GM12878 (cell line): ENCODE measurements at regions not wholly inside any gene's neighbourhood (a gene's known extent, or its start where the extent isn't known, plus 50 kb on each side); places are given as distances from the start of the nearest gene placed in this dataset.

Experiments used
- ATAC-seq: fragments of 200-7000 bp; cut with Tn5 transposase; 3 replicates; pipeline ENCODE4 v1.9.1; 2020; ENCODE audit warnings: mild to moderate bottlenecking, moderate library complexity
- BruUV-seq: library from RNA; stranded (reverse); fragments of 400-500 nt; replicated peaks from 2 replicates; lab custom pipeline; 2021; lab: Mats Ljungman, UMichigan
- CTCF ChIA-PET: fragments of 300-600 bp; sonication (Branson Sonifier 250); formaldehyde crosslinking; extraction: SDS; loops from one replicate; lab custom pipeline; 2021; ENCODE audit warnings: inconsistent platforms; lab: Yijun Ruan, JAX
- POLR2A ChIA-PET: fragments of 350-600 bp; formaldehyde crosslinking; extraction: SDS; loops from one replicate; lab custom pipeline; 2021; ENCODE audit warnings: inconsistent platforms; lab: Charles Lee
- RAD21 ChIA-PET: fragments of 300-600 bp; sonication (Branson Sonifier 250); formaldehyde crosslinking; loops from one replicate; lab custom pipeline; 2023; ENCODE audit warnings: antibody characterized with exemption; ENCODE audit not compliant: unreplicated experiment; lab: Charles Lee
- SMC1A ChIA-PET: fragments of 300-600 bp; sonication (Branson Sonifier 250); formaldehyde crosslinking; loops from one replicate; lab custom pipeline; 2023; ENCODE audit not compliant: unreplicated experiment, uncharacterized antibody; lab: Charles Lee
- DNase-seq: peaks from one replicate; pipeline ENCODE4 v3.0.0-alpha.2; 2011; ENCODE audit warnings: low read depth, low spot score
- FAIRE-seq: peaks from 3 replicates; lab custom pipeline; 2011; peaks lifted over from hg19 to GRCh38; lab: Jason Lieb, UNC
- H2AFZ ChIP-seq: 2 replicates; pipeline ENCODE4 v1.6.0; 2011; ENCODE audit warnings: low read depth, low read length, control low read depth; ENCODE audit not compliant: control insufficient read depth
- H3K27ac ChIP-seq: 2 replicates; pipeline ENCODE4 v1.5.1; 2011; ENCODE audit warnings: control low read depth; ENCODE audit not compliant: control insufficient read depth, insufficient read depth
- H3K27me3 ChIP-seq, 2 experiments: replicated peaks in 1 of 2; 2 replicates each; pipeline versions ENCODE4 v1.6.0 to v1.6.1; 2011; ENCODE audit warnings: low read length in 1 of 2; ENCODE audit not compliant: control insufficient read depth in 2 of 2, insufficient read depth in 2 of 2
- H3K36me3 ChIP-seq, 2 experiments: 2 replicates each; pipeline ENCODE4 v1.5.1; 2011; ENCODE audit warnings: low read length in 1 of 2; ENCODE audit not compliant: control insufficient read depth in 2 of 2, insufficient read depth in 2 of 2
- H3K4me1 ChIP-seq: 2 replicates; pipeline ENCODE4 v1.6.1; 2011; ENCODE audit warnings: mild to moderate bottlenecking, low read length, moderate library complexity, mixed read lengths; ENCODE audit not compliant: control insufficient read depth, insufficient read depth
- H3K4me2 ChIP-seq: 2 replicates; pipeline ENCODE4 v1.6.0; 2011; ENCODE audit warnings: control low read depth; ENCODE audit not compliant: control insufficient read depth, insufficient read depth
- H3K4me3 ChIP-seq: fragments of 200-600 bp; sonication (generic); 2 replicates; pipeline ENCODE4 v1.5.1; 2016
- H3K79me2 ChIP-seq: 2 replicates; pipeline ENCODE4 v1.6.0; 2011; ENCODE audit warnings: low read length; ENCODE audit not compliant: control insufficient read depth, insufficient read depth
- H3K9ac ChIP-seq: 2 replicates; pipeline ENCODE4 v1.8.0; 2011; ENCODE audit warnings: low read length, control low read depth, mixed read lengths; ENCODE audit not compliant: control insufficient read depth, insufficient read depth
- H3K9me3 ChIP-seq: replicated peaks from 3 replicates; pipeline ENCODE4 v1.5.1; 2011; ENCODE audit warnings: mild to moderate bottlenecking, low read length; ENCODE audit not compliant: control insufficient read depth, insufficient read depth
- H4K20me1 ChIP-seq: 2 replicates; pipeline ENCODE4 v1.6.0; 2011; ENCODE audit not compliant: control insufficient read depth, insufficient read depth
- BCLAF1 ChIP-seq: fragments of 450-650 bp; IDR thresholded peaks from 2 replicates; pipeline ENCODE4 v1.6.1; 2017; ENCODE audit warnings: antibody characterized with exemption, mild to moderate bottlenecking, moderate library complexity
- CHD2 ChIP-seq: IDR thresholded peaks from 2 replicates; pipeline ENCODE4 v1.6.1; 2011; ENCODE audit warnings: low read depth, low read length, improper control_type of control experiment, borderline replicate concordance
- EGR1 ChIP-seq, 2 experiments: IDR thresholded peaks; 1 replicate in 1 of 2; 2 replicates in 1 of 2; pipeline ENCODE4 v1.6.1; 2011 to 2012; ENCODE audit warnings: low read depth in 2 of 2, low read length in 2 of 2, borderline replicate concordance in 1 of 2, mild to moderate bottlenecking in 1 of 2, moderate library complexity in 1 of 2
- HCFC1 ChIP-seq: fragments of 150-350 bp; IDR thresholded peaks from 2 replicates; pipeline ENCODE4 v1.6.1; 2014; ENCODE audit warnings: low read length
- IRF3 ChIP-seq: fragments of 450-650 bp; IDR thresholded peaks from 2 replicates; pipeline ENCODE4 v1.6.1; 2014; ENCODE audit warnings: mild to moderate bottlenecking
- IRF5 ChIP-seq: fragments of 450-650 bp; IDR thresholded peaks from 2 replicates; pipeline ENCODE4 v1.6.1; 2017; ENCODE audit warnings: borderline replicate concordance
- KDM1A ChIP-seq: fragments of 200-600 bp; sonication (generic); IDR thresholded peaks from 2 replicates; pipeline ENCODE4 v1.6.1; 2016; ENCODE audit warnings: borderline replicate concordance
- RELA ChIP-seq: fragments of 450-650 bp; IDR thresholded peaks from 2 replicates; pipeline ENCODE4 v1.8.0; 2014; ENCODE audit warnings: borderline replicate concordance; ENCODE audit not compliant: partially characterized antibody
- TBL1XR1 ChIP-seq: IDR thresholded peaks from 2 replicates; pipeline ENCODE4 v1.6.1; 2012; ENCODE audit warnings: low read depth, low read length, improper control_type of control experiment
- ZBTB4 ChIP-seq: fragments of 450-650 bp; formaldehyde crosslinking; IDR thresholded peaks from 2 replicates; pipeline ENCODE4 v1.4.0; 2022; ENCODE audit warnings: mild to moderate bottlenecking, moderate library complexity
- ZNF592 ChIP-seq: fragments of 450-650 bp; IDR thresholded peaks from 2 replicates; pipeline ENCODE4 v1.6.1; 2017; ENCODE audit warnings: mild to moderate bottlenecking, moderate library complexity
- WGBS: methylation state at CpG from one replicate; pipeline ENCODE4 v1.1.6; 2016; ENCODE audit warnings: low lambda C conversion rate; ENCODE audit not compliant: insufficient replicate concordance, insufficient coverage; ENCODE audit errors: missing lambda C conversion rate; 5-methylcytosine and 5-hydroxymethylcytosine counted together
- in situ Hi-C: fragments of 300-500 bp; cut with MboI; formaldehyde crosslinking; loops from 9 replicates; pipeline ENCODE4 v1.14.3; 2018; ENCODE audit warnings: mixed read lengths
- intact Hi-C: fragments of 100-400 bp; cut with micrococcal nuclease; formaldehyde crosslinking; loops from one replicate; pipeline ENCODE4 v1.14.2; 2022; ENCODE audit not compliant: unreplicated experiment

- Histone ChIP-seq H3K9ac (no peak overlapping the region), H2AFZ (no peak overlapping the region), H3K27me3 (no peaks in the 10 kb centered on the region), H3K36me3 (no peaks in the 10 kb centered on the region), H3K9me3 (no peaks in the 10 kb centered on the region), H3K27ac (no peak overlapping the region), H4K20me1 (no peaks in the 10 kb centered on the region), H3K79me2 (no peaks in the 10 kb centered on the region), H3K4me1 (no peaks in the 10 kb centered on the region), H3K4me3 (no peak overlapping the region), H3K4me2 (no peak overlapping the region)
- SMC1A ChIA-PET = no interaction called here
- no peak for FAIRE-seq
- intact Hi-C loops (no loop called here), in situ Hi-C loops (no loop called here)
- no TSS peak for BruUV-seq
- POLR2A ChIA-PET = no interaction called here
- CTCF ChIA-PET = no interaction called here
- ATAC-seq = no peak
- 0% methylated on average over 1 of the region's 1 CpG for WGBS
- RAD21 ChIA-PET = no interaction called here
- no peak for DNase-seq
- TF ChIP-seq EGR1 (IDR thresholded peaks at IDR 0.05; ENCODE audit: borderline replicate concordance in 1 of 2, low read depth in 2 of 2, low read length in 2 of 2) (no peak), KDM1A (no peak), IRF5 (no peak), TBL1XR1 (no peak), RELA (no peak), CHD2 (no peak), HCFC1 (no peak), ZNF592 (no peak), ZBTB4 (CRISPR knock-in tag) (no peak), BCLAF1 (no peak), IRF3 (no peak)
Measured at GRCh38 chr17:53253956-53254597, 568.6 kb upstream of the KIF2B start.
